HCT116 (cell line): ENCODE measurements at regions not wholly inside any gene's neighbourhood (a gene's known extent, or its start where the extent isn't known, plus 50 kb on each side); places are given as distances from the start of the nearest gene placed in this dataset.

Source experiments
- ATAC-seq: fragments of 200-7000 bp; cut with Tn5 transposase; 2 replicates; pipeline ENCODE4 v1.9.1; 2020; ENCODE audit warnings: mild to moderate bottlenecking, moderate library complexity
- BruUV-seq: library from RNA; stranded (reverse); fragments of 400-500 nt; replicated peaks from 2 replicates; lab custom pipeline; 2021; lab: Mats Ljungman, UMichigan
- CTCF ChIA-PET: fragments of 300-600 bp; sonication (Branson Sonifier 250); formaldehyde crosslinking; loops from one replicate; lab custom pipeline; 2021; ENCODE audit warnings: antibody characterized with exemption; lab: Charles Lee
- POLR2A ChIA-PET: fragments of 300-600, 350-600 bp; sonication (Branson Sonifier 250); formaldehyde crosslinking; loops from one replicate; lab custom pipeline; 2021; ENCODE audit warnings: antibody characterized with exemption; lab: Charles Lee
- RAD21 ChIA-PET, 2 experiments: fragments of 300-600 bp; sonication (Branson Sonifier 250); formaldehyde crosslinking; loops; one replicate each; lab custom pipeline; 2023; ENCODE audit warnings: low total read pairs in 2 of 2; ENCODE audit not compliant: uncharacterized antibody in 2 of 2, unreplicated experiment in 2 of 2, low non-redundant PET in 1 of 2; lab: Charles Lee
- DNase-seq: peaks from one replicate; pipeline ENCODE4 v3.0.0-alpha.2; 2010; ENCODE audit warnings: low read depth, low spot score
- H2AFZ ChIP-seq: fragments of 200-600 bp; shearing (Covaris generic), sonication (generic); 2 replicates; pipeline ENCODE4 v1.6.1; 2017; ENCODE audit warnings: low read depth, mixed run types, mixed read lengths, antibody characterized with exemption, low read length; ENCODE audit not compliant: poor library complexity, severe bottlenecking
- H3K27ac ChIP-seq: 2 replicates; pipeline ENCODE4 v1.5.1; 2012; ENCODE audit warnings: low read depth, low read length
- H3K27me3 ChIP-seq: fragments of 200-600 bp; sonication (generic); 2 replicates; pipeline ENCODE4 v1.6.1; 2016; ENCODE audit warnings: mixed run types, low read length, mixed read lengths; ENCODE audit not compliant: insufficient read depth
- H3K36me3 ChIP-seq, 2 experiments: fragments of 200-500 bp in 1 of 2; fragments of 200-600 bp in 1 of 2; sonication (Bioruptor generic) in 1 of 2; sonication (generic) in 1 of 2; 2 replicates each; pipeline versions ENCODE4 v1.5.1 to v1.6.1; 2014 to 2016; ENCODE audit warnings: low read length in 2 of 2, inconsistent platforms in 1 of 2, mixed read lengths in 1 of 2, mixed run types in 1 of 2; ENCODE audit not compliant: insufficient read depth in 2 of 2, control insufficient read depth in 1 of 2
- H3K4me1 ChIP-seq, 2 experiments: fragments of 200-600 bp in 1 of 2; sonication (generic) in 1 of 2; 2 replicates each; pipeline versions ENCODE4 v1.5.1 to v1.6.1; 2012 to 2017; ENCODE audit warnings: low read length in 2 of 2, inconsistent platforms in 1 of 2, mild to moderate bottlenecking in 1 of 2, mixed read lengths in 1 of 2, mixed run types in 1 of 2, moderate library complexity in 1 of 2; ENCODE audit not compliant: insufficient read depth in 2 of 2, control insufficient read depth in 1 of 2
- H3K4me2 ChIP-seq: fragments of 200-600 bp; sonication (generic); 2 replicates; pipeline ENCODE4 v1.6.1; 2017; ENCODE audit warnings: mixed run types, low read length, mixed read lengths
- H3K4me3 ChIP-seq, 2 experiments: fragments of 200-600 bp in 1 of 2; sonication (generic) in 1 of 2; replicated peaks in 1 of 2; 2 replicates each; pipeline ENCODE4 v1.5.1; 2011 to 2016; ENCODE audit warnings: low read length in 2 of 2, control low read depth in 1 of 2, low read depth in 1 of 2, mild to moderate bottlenecking in 1 of 2, mixed read lengths in 1 of 2, mixed run types in 1 of 2
- H3K79me2 ChIP-seq: fragments of 200-600 bp; sonication (generic); 2 replicates; pipeline ENCODE4 v1.6.1; 2017; ENCODE audit warnings: mild to moderate bottlenecking, mixed run types, low read length, moderate library complexity, mixed read lengths; ENCODE audit not compliant: insufficient read depth
- H3K9ac ChIP-seq: fragments of 200-600 bp; sonication (generic); 2 replicates; pipeline ENCODE4 v1.6.1; 2016; ENCODE audit warnings: low read length, mixed read lengths
- H3K9me2 ChIP-seq: fragments of 200-600 bp; sonication (generic), shearing (Covaris generic); 2 replicates; pipeline ENCODE4 v1.6.1; 2017; ENCODE audit warnings: mixed run types, mild to moderate bottlenecking, moderate library complexity; ENCODE audit not compliant: insufficient read depth
- H3K9me3 ChIP-seq, 2 experiments: fragments of 200-500 bp in 1 of 2; fragments of 200-600 bp in 1 of 2; sonication (Bioruptor generic) in 1 of 2; sonication (generic) in 1 of 2; 2 replicates each; pipeline ENCODE4 v1.6.1; 2014 to 2017; ENCODE audit warnings: low read length in 2 of 2, mixed read lengths in 2 of 2, inconsistent platforms in 1 of 2, low read depth in 1 of 2, mild to moderate bottlenecking in 1 of 2, mixed run types in 1 of 2, moderate library complexity in 1 of 2; ENCODE audit not compliant: control insufficient read depth in 1 of 2, insufficient read depth in 1 of 2
- H4K20me1 ChIP-seq: fragments of 200-600 bp; sonication (generic), shearing (Covaris generic); 2 replicates; pipeline ENCODE4 v1.6.1; 2017; ENCODE audit warnings: mixed run types, mild to moderate bottlenecking, moderate library complexity; ENCODE audit not compliant: insufficient read depth
- CEBPB ChIP-seq: IDR thresholded peaks from 2 replicates; pipeline ENCODE4 v1.6.1; 2012; ENCODE audit warnings: low read depth
- EGR1 ChIP-seq: IDR thresholded peaks from 2 replicates; pipeline ENCODE4 v1.6.1; 2012; ENCODE audit warnings: low read depth
- ELF1 ChIP-seq: IDR thresholded peaks from 2 replicates; pipeline ENCODE4 v1.6.1; 2012; ENCODE audit warnings: low read depth, borderline replicate concordance
- EZH2 ChIP-seq: fragments of 200-600 bp; sonication (generic); IDR thresholded peaks from 2 replicates; pipeline ENCODE4 v1.6.1; 2017; ENCODE audit warnings: antibody characterized with exemption, mixed run types
- EZH2phosphoT487 ChIP-seq: fragments of 200-600 bp; IDR thresholded peaks from 2 replicates; pipeline ENCODE4 v1.6.1; 2018; ENCODE audit warnings: antibody characterized with exemption, borderline replicate concordance
- FOSL1 ChIP-seq: IDR thresholded peaks from 2 replicates; pipeline ENCODE4 v1.6.1; 2012; ENCODE audit warnings: low read depth
- POLR2AphosphoS5 ChIP-seq: IDR thresholded peaks from 2 replicates; pipeline ENCODE4 v1.6.1; 2011; ENCODE audit warnings: mild to moderate bottlenecking, low read depth, low read length, moderate library complexity
- RAD21 ChIP-seq: IDR thresholded peaks from 2 replicates; pipeline ENCODE4 v1.6.1; 2012; ENCODE audit warnings: low read depth, mild to moderate bottlenecking
- SIN3A ChIP-seq: IDR thresholded peaks from 2 replicates; pipeline ENCODE4 v1.6.1; 2012; ENCODE audit warnings: low read depth
- SRF ChIP-seq: IDR thresholded peaks from 2 replicates; pipeline ENCODE4 v1.6.1; 2012; ENCODE audit warnings: low read depth
- TCF7L2 ChIP-seq: IDR thresholded peaks from 2 replicates; pipeline ENCODE4 v1.7.0; 2011; ENCODE audit warnings: borderline replicate concordance, inconsistent platforms; ENCODE audit not compliant: insufficient read depth, insufficient read length; ENCODE audit errors: extremely low read depth
- YY1 ChIP-seq: IDR thresholded peaks from 2 replicates; pipeline ENCODE4 v1.6.1; 2011; ENCODE audit warnings: low read length, low read depth, moderate library complexity, mild to moderate bottlenecking; ENCODE audit not compliant: insufficient replicate concordance; ENCODE audit errors: extremely low read depth
- intact Hi-C: fragments of 100-400 bp; cut with micrococcal nuclease; formaldehyde crosslinking; loops from 2 replicates; pipeline ENCODE4 v1.10.0; 2022
- TF ChIP-seq, protein P1 (sequence below): IDR thresholded peaks from 2 replicates; pipeline ENCODE4 v1.6.1; 2012; ENCODE audit warnings: low read depth

DNA sequence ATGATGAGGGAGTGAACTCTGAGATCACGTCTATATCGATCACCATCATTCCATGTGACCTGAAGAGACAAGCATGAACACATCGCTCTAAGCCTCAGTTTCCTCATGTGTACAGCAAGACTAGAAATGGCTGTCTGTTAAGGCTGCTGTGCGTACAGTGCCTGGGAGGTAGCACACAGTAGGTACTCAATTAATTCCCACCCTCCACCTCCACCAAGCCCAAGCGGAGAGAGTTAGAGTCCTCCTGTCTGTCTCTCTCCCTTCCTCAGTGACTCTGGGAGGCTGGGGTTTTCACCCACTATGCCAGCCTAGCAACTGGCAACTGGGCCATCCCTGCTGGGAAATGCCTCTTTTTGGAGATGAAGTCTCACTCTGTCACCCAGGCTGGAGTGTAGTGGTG is 318.3 kb upstream of the CCL2 start:
- Histone ChIP-seq H3K27me3 (no peaks in the 10 kb centered on the region), H3K4me1 (no peaks in the 10 kb centered on the region), H3K9me2 (no peaks in the 10 kb centered on the region), H3K79me2 (no peaks in the 10 kb centered on the region), H3K4me3 (no peak overlapping the region), H4K20me1 (no peaks in the 10 kb centered on the region), H3K27ac (no peak overlapping the region), H3K4me2 (no peak overlapping the region), H3K9ac (no peak overlapping the region), H3K36me3 (no peaks in the 10 kb centered on the region), H3K9me3 (peaks cover 0 to 4% of the 10 kb centered on the region in 2 experiments; a peak in 1 of 4 replicates), H2AFZ (no peak overlapping the region)
- CTCF ChIA-PET, result no interaction called here
- intact Hi-C loops, result no loop called here
- TF ChIP-seq TCF7L2, result no peak
- no peak for TF ChIP-seq YY1
- no peak for TF ChIP-seq EGR1
- TF ChIP-seq ELF1, result no peak
- no peak for TF ChIP-seq SRF
- no peak for TF ChIP-seq CEBPB
- TF ChIP-seq EZH2phosphoT487, result no peak
- no peak for TF ChIP-seq EZH2
- TF ChIP-seq POLR2AphosphoS5, result no peak
- TF ChIP-seq SIN3A, result no peak
- TF ChIP-seq FOSL1, result no peak
- no peak for TF ChIP-seq RAD21
- TF ChIP-seq, protein P1, sequence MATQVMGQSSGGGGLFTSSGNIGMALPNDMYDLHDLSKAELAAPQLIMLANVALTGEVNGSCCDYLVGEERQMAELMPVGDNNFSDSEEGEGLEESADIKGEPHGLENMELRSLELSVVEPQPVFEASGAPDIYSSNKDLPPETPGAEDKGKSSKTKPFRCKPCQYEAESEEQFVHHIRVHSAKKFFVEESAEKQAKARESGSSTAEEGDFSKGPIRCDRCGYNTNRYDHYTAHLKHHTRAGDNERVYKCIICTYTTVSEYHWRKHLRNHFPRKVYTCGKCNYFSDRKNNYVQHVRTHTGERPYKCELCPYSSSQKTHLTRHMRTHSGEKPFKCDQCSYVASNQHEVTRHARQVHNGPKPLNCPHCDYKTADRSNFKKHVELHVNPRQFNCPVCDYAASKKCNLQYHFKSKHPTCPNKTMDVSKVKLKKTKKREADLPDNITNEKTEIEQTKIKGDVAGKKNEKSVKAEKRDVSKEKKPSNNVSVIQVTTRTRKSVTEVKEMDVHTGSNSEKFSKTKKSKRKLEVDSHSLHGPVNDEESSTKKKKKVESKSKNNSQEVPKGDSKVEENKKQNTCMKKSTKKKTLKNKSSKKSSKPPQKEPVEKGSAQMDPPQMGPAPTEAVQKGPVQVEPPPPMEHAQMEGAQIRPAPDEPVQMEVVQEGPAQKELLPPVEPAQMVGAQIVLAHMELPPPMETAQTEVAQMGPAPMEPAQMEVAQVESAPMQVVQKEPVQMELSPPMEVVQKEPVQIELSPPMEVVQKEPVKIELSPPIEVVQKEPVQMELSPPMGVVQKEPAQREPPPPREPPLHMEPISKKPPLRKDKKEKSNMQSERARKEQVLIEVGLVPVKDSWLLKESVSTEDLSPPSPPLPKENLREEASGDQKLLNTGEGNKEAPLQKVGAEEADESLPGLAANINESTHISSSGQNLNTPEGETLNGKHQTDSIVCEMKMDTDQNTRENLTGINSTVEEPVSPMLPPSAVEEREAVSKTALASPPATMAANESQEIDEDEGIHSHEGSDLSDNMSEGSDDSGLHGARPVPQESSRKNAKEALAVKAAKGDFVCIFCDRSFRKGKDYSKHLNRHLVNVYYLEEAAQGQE, result no peak
- DNase-seq (no peak), ATAC-seq (no peak)
- RAD21 ChIA-PET, result no interaction called here
- no TSS peak for BruUV-seq
- POLR2A ChIA-PET, result no interaction called here
